NCI-H69 (cell line): ENCODE measurements at regions not wholly inside any gene's neighbourhood (a gene's known extent, or its start where the extent isn't known, plus 50 kb on each side); places are given as distances from the start of the nearest gene placed in this dataset.
"Not testable (repeated sequence)": the region's sequence is repeated elsewhere in the genome, so short reads cannot be mapped to it uniquely, and the experiment has no call there.

Experiments used
- DNase-seq: peaks from one replicate; lab custom pipeline; 2025; lab: John Stamatoyannopoulos, UW

GRCh38 chr7:9919-10318 lies 182.5 kb upstream of the FAM20C start:
- DNase-seq = not testable (repeated sequence)

GRCh38 chr7:32565-33280 lies 159.6 kb upstream of the FAM20C start:
- DNase-seq = not testable (repeated sequence)

- DNase-seq = not testable (repeated sequence)
These were observed 157.2 kb upstream of the FAM20C start for GRCh38 chr7:35121-35541.

GRCh38 chr7:36539-36938 lies 155.8 kb upstream of the FAM20C start:
- not testable (repeated sequence) for DNase-seq

GRCh38 chr7:37656-38055 lies 154.7 kb upstream of the FAM20C start:
- DNase-seq = not testable (repeated sequence)

- not testable (repeated sequence) for DNase-seq
These were observed 153.9 kb upstream of the FAM20C start for GRCh38 chr7:38444-38843.

- DNase-seq = not testable (repeated sequence)
These were observed 152.2 kb upstream of the FAM20C start for GRCh38 chr7:39984-40740.

GRCh38 chr7:40799-41750 lies 151.3 kb upstream of the FAM20C start:
- DNase-seq = no peak

GRCh38 chr7:41917-42565 lies 150.3 kb upstream of the FAM20C start:
- DNase-seq = no peak

- no peak for DNase-seq
These were observed 148.4 kb upstream of the FAM20C start for GRCh38 chr7:43791-44540.

GRCh38 chr7:44541-44896 lies 147.9 kb upstream of the FAM20C start:
- DNase-seq = no peak

- no peak for DNase-seq
These were observed 147.0 kb upstream of the FAM20C start for GRCh38 chr7:45106-46090.

- DNase-seq = no peak
These were observed 146.1 kb upstream of the FAM20C start for GRCh38 chr7:46123-46829.

GRCh38 chr7:46830-47140 lies 145.6 kb upstream of the FAM20C start:
- DNase-seq = no peak

GRCh38 chr7:51456-52068 lies 140.8 kb upstream of the FAM20C start:
- DNase-seq = no peak

GRCh38 chr7:52100-52499 lies 140.3 kb upstream of the FAM20C start:
- no peak for DNase-seq

- DNase-seq = no peak
These were observed 138.8 kb upstream of the FAM20C start for GRCh38 chr7:53531-53930.

GRCh38 chr7:54615-55014 lies 137.8 kb upstream of the FAM20C start:
- no peak for DNase-seq

- DNase-seq = no peak
These were observed 136.6 kb upstream of the FAM20C start for GRCh38 chr7:55690-56248.
